HCT116 (cell line): ENCODE measurements at regions not wholly inside any gene's neighbourhood (a gene's known extent, or its start where the extent isn't known, plus 50 kb on each side); places are given as distances from the start of the nearest gene placed in this dataset.

Experiments
- ATAC-seq: fragments of 200-7000 bp; cut with Tn5 transposase; 2 replicates; pipeline ENCODE4 v1.9.1; 2020; ENCODE audit warnings: mild to moderate bottlenecking, moderate library complexity
- BruUV-seq: library from RNA; stranded (reverse); fragments of 400-500 nt; replicated peaks from 2 replicates; lab custom pipeline; 2021; lab: Mats Ljungman, UMichigan
- CTCF ChIA-PET: fragments of 300-600 bp; sonication (Branson Sonifier 250); formaldehyde crosslinking; loops from one replicate; lab custom pipeline; 2021; ENCODE audit warnings: antibody characterized with exemption; lab: Charles Lee
- POLR2A ChIA-PET: fragments of 300-600, 350-600 bp; sonication (Branson Sonifier 250); formaldehyde crosslinking; loops from one replicate; lab custom pipeline; 2021; ENCODE audit warnings: antibody characterized with exemption; lab: Charles Lee
- RAD21 ChIA-PET, 2 experiments: fragments of 300-600 bp; sonication (Branson Sonifier 250); formaldehyde crosslinking; loops; one replicate each; lab custom pipeline; 2023; ENCODE audit warnings: low total read pairs in 2 of 2; ENCODE audit not compliant: uncharacterized antibody in 2 of 2, unreplicated experiment in 2 of 2, low non-redundant PET in 1 of 2; lab: Charles Lee
- DNase-seq: peaks from one replicate; pipeline ENCODE4 v3.0.0-alpha.2; 2010; ENCODE audit warnings: low read depth, low spot score
- H2AFZ ChIP-seq: fragments of 200-600 bp; shearing (Covaris generic), sonication (generic); 2 replicates; pipeline ENCODE4 v1.6.1; 2017; ENCODE audit warnings: low read depth, mixed run types, mixed read lengths, antibody characterized with exemption, low read length; ENCODE audit not compliant: poor library complexity, severe bottlenecking
- H3K27ac ChIP-seq: 2 replicates; pipeline ENCODE4 v1.5.1; 2012; ENCODE audit warnings: low read depth, low read length
- H3K27me3 ChIP-seq: fragments of 200-600 bp; sonication (generic); 2 replicates; pipeline ENCODE4 v1.6.1; 2016; ENCODE audit warnings: mixed run types, low read length, mixed read lengths; ENCODE audit not compliant: insufficient read depth
- H3K36me3 ChIP-seq, 2 experiments: fragments of 200-500 bp in 1 of 2; fragments of 200-600 bp in 1 of 2; sonication (Bioruptor generic) in 1 of 2; sonication (generic) in 1 of 2; 2 replicates each; pipeline versions ENCODE4 v1.5.1 to v1.6.1; 2014 to 2016; ENCODE audit warnings: low read length in 2 of 2, inconsistent platforms in 1 of 2, mixed read lengths in 1 of 2, mixed run types in 1 of 2; ENCODE audit not compliant: insufficient read depth in 2 of 2, control insufficient read depth in 1 of 2
- H3K4me1 ChIP-seq, 2 experiments: fragments of 200-600 bp in 1 of 2; sonication (generic) in 1 of 2; 2 replicates each; pipeline versions ENCODE4 v1.5.1 to v1.6.1; 2012 to 2017; ENCODE audit warnings: low read length in 2 of 2, inconsistent platforms in 1 of 2, mild to moderate bottlenecking in 1 of 2, mixed read lengths in 1 of 2, mixed run types in 1 of 2, moderate library complexity in 1 of 2; ENCODE audit not compliant: insufficient read depth in 2 of 2, control insufficient read depth in 1 of 2
- H3K4me2 ChIP-seq: fragments of 200-600 bp; sonication (generic); 2 replicates; pipeline ENCODE4 v1.6.1; 2017; ENCODE audit warnings: mixed run types, low read length, mixed read lengths
- H3K4me3 ChIP-seq, 2 experiments: fragments of 200-600 bp in 1 of 2; sonication (generic) in 1 of 2; replicated peaks in 1 of 2; 2 replicates each; pipeline ENCODE4 v1.5.1; 2011 to 2016; ENCODE audit warnings: low read length in 2 of 2, control low read depth in 1 of 2, low read depth in 1 of 2, mild to moderate bottlenecking in 1 of 2, mixed read lengths in 1 of 2, mixed run types in 1 of 2
- H3K79me2 ChIP-seq: fragments of 200-600 bp; sonication (generic); 2 replicates; pipeline ENCODE4 v1.6.1; 2017; ENCODE audit warnings: mild to moderate bottlenecking, mixed run types, low read length, moderate library complexity, mixed read lengths; ENCODE audit not compliant: insufficient read depth
- H3K9ac ChIP-seq: fragments of 200-600 bp; sonication (generic); 2 replicates; pipeline ENCODE4 v1.6.1; 2016; ENCODE audit warnings: low read length, mixed read lengths
- H3K9me2 ChIP-seq: fragments of 200-600 bp; sonication (generic), shearing (Covaris generic); 2 replicates; pipeline ENCODE4 v1.6.1; 2017; ENCODE audit warnings: mixed run types, mild to moderate bottlenecking, moderate library complexity; ENCODE audit not compliant: insufficient read depth
- H3K9me3 ChIP-seq, 2 experiments: fragments of 200-500 bp in 1 of 2; fragments of 200-600 bp in 1 of 2; sonication (Bioruptor generic) in 1 of 2; sonication (generic) in 1 of 2; 2 replicates each; pipeline ENCODE4 v1.6.1; 2014 to 2017; ENCODE audit warnings: low read length in 2 of 2, mixed read lengths in 2 of 2, inconsistent platforms in 1 of 2, low read depth in 1 of 2, mild to moderate bottlenecking in 1 of 2, mixed run types in 1 of 2, moderate library complexity in 1 of 2; ENCODE audit not compliant: control insufficient read depth in 1 of 2, insufficient read depth in 1 of 2
- H4K20me1 ChIP-seq: fragments of 200-600 bp; sonication (generic), shearing (Covaris generic); 2 replicates; pipeline ENCODE4 v1.6.1; 2017; ENCODE audit warnings: mixed run types, mild to moderate bottlenecking, moderate library complexity; ENCODE audit not compliant: insufficient read depth
- CBX3 ChIP-seq: IDR thresholded peaks from 2 replicates; pipeline ENCODE4 v1.6.1; 2012; ENCODE audit warnings: low read depth
- CEBPB ChIP-seq: IDR thresholded peaks from 2 replicates; pipeline ENCODE4 v1.6.1; 2012; ENCODE audit warnings: low read depth
- CTCF ChIP-seq, 3 experiments: fragments of 200-600 bp in 1 of 3; sonication (generic) in 1 of 3; IDR thresholded peaks in 2 of 3; conservative IDR thresholded peaks in 1 of 3; 2 replicates each; pipeline ENCODE4 v1.5.1; 2012 to 2017; ENCODE audit warnings: low read depth in 2 of 3, low read length in 2 of 3, antibody characterized with exemption in 1 of 3, borderline replicate concordance in 1 of 3, control low read depth in 1 of 3, mild to moderate bottlenecking in 1 of 3, mixed read lengths in 1 of 3, mixed run types in 1 of 3, moderate library complexity in 1 of 3; ENCODE audit not compliant: insufficient read depth in 1 of 3
- EGR1 ChIP-seq: IDR thresholded peaks from 2 replicates; pipeline ENCODE4 v1.6.1; 2012; ENCODE audit warnings: low read depth
- EZH2 ChIP-seq: fragments of 200-600 bp; sonication (generic); IDR thresholded peaks from 2 replicates; pipeline ENCODE4 v1.6.1; 2017; ENCODE audit warnings: antibody characterized with exemption, mixed run types
- POLR2A ChIP-seq: IDR thresholded peaks from 2 replicates; pipeline ENCODE4 v1.7.0; 2011; ENCODE audit warnings: borderline replicate concordance; ENCODE audit not compliant: insufficient read depth, insufficient read length; ENCODE audit errors: extremely low read depth
- POLR2AphosphoS5 ChIP-seq: IDR thresholded peaks from 2 replicates; pipeline ENCODE4 v1.6.1; 2011; ENCODE audit warnings: mild to moderate bottlenecking, low read depth, low read length, moderate library complexity
- RAD21 ChIP-seq: IDR thresholded peaks from 2 replicates; pipeline ENCODE4 v1.6.1; 2012; ENCODE audit warnings: low read depth, mild to moderate bottlenecking
- SIN3A ChIP-seq: IDR thresholded peaks from 2 replicates; pipeline ENCODE4 v1.6.1; 2012; ENCODE audit warnings: low read depth
- SRF ChIP-seq: IDR thresholded peaks from 2 replicates; pipeline ENCODE4 v1.6.1; 2012; ENCODE audit warnings: low read depth
- TCF7L2 ChIP-seq: IDR thresholded peaks from 2 replicates; pipeline ENCODE4 v1.7.0; 2011; ENCODE audit warnings: borderline replicate concordance, inconsistent platforms; ENCODE audit not compliant: insufficient read depth, insufficient read length; ENCODE audit errors: extremely low read depth
- YY1 ChIP-seq: IDR thresholded peaks from 2 replicates; pipeline ENCODE4 v1.6.1; 2011; ENCODE audit warnings: low read length, low read depth, moderate library complexity, mild to moderate bottlenecking; ENCODE audit not compliant: insufficient replicate concordance; ENCODE audit errors: extremely low read depth
- ZFX ChIP-seq: fragments of 450-650 bp; IDR thresholded peaks from 2 replicates; pipeline ENCODE4 v1.6.1; 2017
- intact Hi-C: fragments of 100-400 bp; cut with micrococcal nuclease; formaldehyde crosslinking; loops from 2 replicates; pipeline ENCODE4 v1.10.0; 2022
- TF ChIP-seq, protein P1 (sequence below): IDR thresholded peaks from 2 replicates; pipeline ENCODE4 v1.6.1; 2012

GRCh38 chr17:71063127-71063526 lies 893.8 kb downstream of the KCNJ2 start (continued):
- TF ChIP-seq, protein P1, sequence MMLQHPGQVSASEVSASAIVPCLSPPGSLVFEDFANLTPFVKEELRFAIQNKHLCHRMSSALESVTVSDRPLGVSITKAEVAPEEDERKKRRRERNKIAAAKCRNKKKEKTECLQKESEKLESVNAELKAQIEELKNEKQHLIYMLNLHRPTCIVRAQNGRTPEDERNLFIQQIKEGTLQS, result no peak
- TF ChIP-seq POLR2A (no peak), POLR2AphosphoS5 (no peak)
- TF ChIP-seq, all 23 proteins: peak for 0

GRCh38 chr17:71063559-71063958 lies 894.2 kb downstream of the KCNJ2 start:
- peaks cover 3% of the 10 kb centered on the region; the same call in 1 of the 2 replicates for H3K9me2 ChIP-seq
- no peak overlapping the region for H3K4me2 ChIP-seq
- no peaks in the 10 kb centered on the region for H3K4me1 ChIP-seq
- ATAC-seq (no peak), DNase-seq (no peak)
- no peaks in the 10 kb centered on the region for H3K27me3 ChIP-seq
- H3K27ac ChIP-seq, result no peak overlapping the region
- CTCF ChIA-PET, result no interaction called here
- H3K79me2 ChIP-seq, result no peaks in the 10 kb centered on the region
- no peak overlapping the region for H3K9ac ChIP-seq
- intact Hi-C loops, result no loop called here
- TF ChIP-seq CBX3 (no peak), EZH2 (no peak), SRF (no peak), ZFX (no peak)
- POLR2A ChIA-PET, result no interaction called here
- RAD21 ChIA-PET, result no interaction called here
- no peak overlapping the region for H3K4me3 ChIP-seq
- no TSS peak for BruUV-seq
- H2AFZ ChIP-seq, result peak overlapping the region; percentile 18
- no peaks in the 10 kb centered on the region for H4K20me1 ChIP-seq
- no peaks in the 10 kb centered on the region for H3K36me3 ChIP-seq
- H3K9me3 ChIP-seq, result no peaks in the 10 kb centered on the region

DNA sequence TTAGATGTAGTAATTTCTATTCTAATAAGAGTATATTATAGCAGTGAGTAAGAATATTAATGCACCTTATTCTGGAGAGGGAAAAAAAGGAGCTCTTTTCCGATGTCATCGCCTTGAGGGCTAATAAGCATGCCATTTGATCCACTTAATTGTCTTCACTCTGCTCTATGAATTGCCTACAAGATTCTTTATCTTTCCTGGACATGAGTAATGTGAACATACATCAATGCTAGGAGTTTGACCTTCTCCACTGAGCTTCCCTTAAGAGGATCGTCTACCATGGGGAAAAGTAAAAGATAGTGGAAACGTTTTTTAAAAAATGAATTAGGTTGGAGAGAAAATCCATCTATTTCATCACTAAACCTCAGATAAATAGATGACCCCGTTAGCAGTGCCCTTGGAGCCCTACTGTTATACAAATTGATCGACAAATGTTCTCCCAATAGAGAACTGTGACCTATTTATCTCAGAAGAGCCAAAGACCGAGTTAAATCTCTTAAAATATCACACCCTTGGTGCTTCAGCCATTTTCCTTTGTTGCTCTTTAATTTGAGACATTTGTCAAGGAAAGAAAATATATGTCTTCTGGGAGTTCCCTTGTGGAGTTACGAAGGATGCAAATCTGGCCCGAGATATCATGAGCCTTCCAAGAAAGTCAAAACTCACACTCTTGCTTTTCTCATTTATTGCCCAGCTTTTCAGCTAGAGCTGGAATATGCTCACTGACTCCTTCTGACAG lies 898.5 kb downstream of the KCNJ2 start:
- Histone ChIP-seq H2AFZ (peak overlapping the region; percentile 20), H3K27me3 (no peaks in the 10 kb centered on the region), H3K27ac (no peak overlapping the region), H3K4me1 (peaks cover 6 to 22% of the 10 kb centered on the region in 2 experiments; a peak in 3 of 4 replicates), H4K20me1 (no peaks in the 10 kb centered on the region), H3K4me3 (no peak overlapping the region), H3K36me3 (no peaks in the 10 kb centered on the region), H3K9me3 (no peaks in the 10 kb centered on the region), H3K4me2 (no peak overlapping the region), H3K9me2 (peaks cover 3% of the 10 kb centered on the region; the same call in 1 of the 2 replicates), H3K79me2 (no peaks in the 10 kb centered on the region), H3K9ac (no peak overlapping the region)
- ChIA-PET POLR2A (no interaction called here), RAD21 (no interaction called here), CTCF (no interaction called here)
- ATAC-seq, result no peak
- no TSS peak for BruUV-seq
- DNase-seq, result no peak
- no peak for TF ChIP-seq CTCF (IDR thresholded peaks at IDR 0.05 in 2 of 3, conservative IDR thresholded peaks at IDR 0.05 in 1 of 3; ENCODE audit: borderline replicate concordance in 1 of 3, insufficient read depth in 1 of 3, low read depth in 2 of 3, low read length in 2 of 3)
- TF ChIP-seq YY1, result no peak
- no peak for TF ChIP-seq EZH2
- TF ChIP-seq RAD21, result no peak
- TF ChIP-seq SRF, result no peak
- TF ChIP-seq EGR1, result no peak
- no peak for TF ChIP-seq ZFX
- no peak for TF ChIP-seq SIN3A
- TF ChIP-seq CEBPB, result no peak
- TF ChIP-seq TCF7L2, result no peak
- intact Hi-C loops, result no loop called here
